DOHH2 (cell line): ENCODE measurements at regions not wholly inside any gene's neighbourhood (a gene's known extent, or its start where the extent isn't known, plus 50 kb on each side); places are given as distances from the start of the nearest gene placed in this dataset.

ENCODE experiments used
- H3F3A ChIP-seq: fragments of 200-600 bp; sonication (generic), shearing (Covaris generic); 2 replicates; pipeline ENCODE4 v1.6.0; 2016; ENCODE audit warnings: antibody characterized with exemption, mild to moderate bottlenecking; ENCODE audit not compliant: control insufficient read depth, insufficient read depth
- H3K27ac ChIP-seq: fragments of 200-600 bp; sonication (generic); 2 replicates; pipeline ENCODE4 v1.5.1; 2014; ENCODE audit warnings: low read depth, mild to moderate bottlenecking, low read length, moderate library complexity
- H3K27me3 ChIP-seq: fragments of 200-600 bp; sonication (generic); 2 replicates; pipeline ENCODE4 v1.6.1; 2014; ENCODE audit warnings: mild to moderate bottlenecking, low read length, mixed read lengths; ENCODE audit not compliant: control insufficient read depth
- H3K36me3 ChIP-seq: fragments of 200-600 bp; sonication (generic); 2 replicates; pipeline ENCODE4 v1.6.1; 2014; ENCODE audit warnings: mild to moderate bottlenecking, low read length, moderate library complexity, mixed read lengths; ENCODE audit not compliant: control insufficient read depth
- H3K4me1 ChIP-seq: fragments of 200-600 bp; sonication (generic); 2 replicates; pipeline ENCODE4 v1.6.1; 2014; ENCODE audit warnings: mild to moderate bottlenecking, low read length, mixed read lengths; ENCODE audit not compliant: control insufficient read depth
- H3K4me2 ChIP-seq: fragments of 200-600 bp; sonication (generic); 2 replicates; pipeline ENCODE4 v1.6.0; 2014; ENCODE audit warnings: mild to moderate bottlenecking, low read length, moderate library complexity
- H3K4me3 ChIP-seq: fragments of 200-600 bp; sonication (generic); 2 replicates; pipeline ENCODE4 v1.5.1; 2014; ENCODE audit warnings: mild to moderate bottlenecking, low read length, mixed read lengths
- H3K79me2 ChIP-seq: fragments of 200-600 bp; sonication (generic); 2 replicates; pipeline ENCODE4 v1.6.1; 2014; ENCODE audit warnings: mild to moderate bottlenecking, low read length, mixed read lengths; ENCODE audit not compliant: control insufficient read depth
- H3K9me2 ChIP-seq: fragments of 200-600 bp; sonication (generic); replicated peaks from 2 replicates; pipeline ENCODE4 v1.6.1; 2014; ENCODE audit warnings: mild to moderate bottlenecking, low read length, mixed read lengths; ENCODE audit not compliant: control insufficient read depth
- H3K9me3 ChIP-seq: fragments of 200-600 bp; sonication (generic); 2 replicates; pipeline ENCODE4 v1.6.1; 2014; ENCODE audit warnings: antibody characterized with exemption, low read length, mixed read lengths; ENCODE audit not compliant: control insufficient read depth, insufficient read depth
- H4K20me1 ChIP-seq: fragments of 200-600 bp; sonication (generic); 2 replicates; pipeline ENCODE4 v1.6.0; 2014; ENCODE audit warnings: low read depth, mild to moderate bottlenecking, antibody characterized with exemption, low read length, moderate library complexity; ENCODE audit not compliant: control insufficient read depth, insufficient read depth
- CTCF ChIP-seq: fragments of 200-600 bp; sonication (generic); IDR thresholded peaks from one replicate; pipeline ENCODE4 v1.5.1; 2014; ENCODE audit warnings: antibody characterized with exemption, mild to moderate bottlenecking, low read depth, low read length; ENCODE audit not compliant: poor library complexity, severe bottlenecking
- EZH2phosphoT487 ChIP-seq: fragments of 200-600 bp; sonication (generic); IDR thresholded peaks from 2 replicates; pipeline ENCODE4 v1.6.1; 2017; ENCODE audit warnings: borderline replicate concordance, mild to moderate bottlenecking, antibody characterized with exemption, low read length, moderate library complexity, mixed read lengths

GRCh38 chr5:153147891-153148623 lies 342.4 kb upstream of the GRIA1 start:
- H3K27me3 ChIP-seq = no peaks in the 10 kb centered on the region
- no peak overlapping the region for H3K4me2 ChIP-seq
- H3K36me3 ChIP-seq = no peaks in the 10 kb centered on the region
- H3K4me1 ChIP-seq = no peaks in the 10 kb centered on the region
- no peaks in the 10 kb centered on the region for H3F3A ChIP-seq
- H3K9me3 ChIP-seq = no peaks in the 10 kb centered on the region
- no peaks in the 10 kb centered on the region for H3K9me2 ChIP-seq
- H3K27ac ChIP-seq = no peak overlapping the region
- peak; percentile 75 for TF ChIP-seq CTCF
- TF ChIP-seq EZH2phosphoT487 = no peak
- no peaks in the 10 kb centered on the region for H4K20me1 ChIP-seq
- H3K4me3 ChIP-seq = no peak overlapping the region
- no peaks in the 10 kb centered on the region for H3K79me2 ChIP-seq

- no peaks in the 10 kb centered on the region for H3K4me1 ChIP-seq
- TF ChIP-seq CTCF (no peak), EZH2phosphoT487 (no peak)
- no peak overlapping the region for H3K4me3 ChIP-seq
- H3F3A ChIP-seq = no peaks in the 10 kb centered on the region
- no peaks in the 10 kb centered on the region for H3K9me2 ChIP-seq
- no peaks in the 10 kb centered on the region for H4K20me1 ChIP-seq
- H3K9me3 ChIP-seq = no peaks in the 10 kb centered on the region
- no peaks in the 10 kb centered on the region for H3K27me3 ChIP-seq
- H3K4me2 ChIP-seq = no peak overlapping the region
- H3K27ac ChIP-seq = no peak overlapping the region
- no peaks in the 10 kb centered on the region for H3K36me3 ChIP-seq
- no peaks in the 10 kb centered on the region for H3K79me2 ChIP-seq
These were observed 341.9 kb upstream of the GRIA1 start for GRCh38 chr5:153148624-153148976.

GRCh38 chr5:153151558-153151957 lies 338.9 kb upstream of the GRIA1 start:
- H3K79me2 ChIP-seq = no peaks in the 10 kb centered on the region
- TF ChIP-seq EZH2phosphoT487 (no peak), CTCF (no peak)

More at GRCh38 chr5:153151558-153151957, 338.9 kb upstream of the GRIA1 start:
- no peaks in the 10 kb centered on the region for H3K27me3 ChIP-seq
- no peaks in the 10 kb centered on the region for H3K9me2 ChIP-seq
- no peaks in the 10 kb centered on the region for H3K4me1 ChIP-seq
- H3K27ac ChIP-seq = no peak overlapping the region
- no peak overlapping the region for H3K4me3 ChIP-seq
- no peak overlapping the region for H3K4me2 ChIP-seq
- H3K36me3 ChIP-seq = no peaks in the 10 kb centered on the region
- H4K20me1 ChIP-seq = no peaks in the 10 kb centered on the region
- H3F3A ChIP-seq = no peaks in the 10 kb centered on the region
- H3K9me3 ChIP-seq = no peaks in the 10 kb centered on the region
